ENCODE measurements at regions not wholly inside any gene's neighbourhood (a gene's known extent, or its start where the extent isn't known, plus 50 kb on each side); places are given as distances from the start of the nearest gene placed in this dataset.

DNA sequence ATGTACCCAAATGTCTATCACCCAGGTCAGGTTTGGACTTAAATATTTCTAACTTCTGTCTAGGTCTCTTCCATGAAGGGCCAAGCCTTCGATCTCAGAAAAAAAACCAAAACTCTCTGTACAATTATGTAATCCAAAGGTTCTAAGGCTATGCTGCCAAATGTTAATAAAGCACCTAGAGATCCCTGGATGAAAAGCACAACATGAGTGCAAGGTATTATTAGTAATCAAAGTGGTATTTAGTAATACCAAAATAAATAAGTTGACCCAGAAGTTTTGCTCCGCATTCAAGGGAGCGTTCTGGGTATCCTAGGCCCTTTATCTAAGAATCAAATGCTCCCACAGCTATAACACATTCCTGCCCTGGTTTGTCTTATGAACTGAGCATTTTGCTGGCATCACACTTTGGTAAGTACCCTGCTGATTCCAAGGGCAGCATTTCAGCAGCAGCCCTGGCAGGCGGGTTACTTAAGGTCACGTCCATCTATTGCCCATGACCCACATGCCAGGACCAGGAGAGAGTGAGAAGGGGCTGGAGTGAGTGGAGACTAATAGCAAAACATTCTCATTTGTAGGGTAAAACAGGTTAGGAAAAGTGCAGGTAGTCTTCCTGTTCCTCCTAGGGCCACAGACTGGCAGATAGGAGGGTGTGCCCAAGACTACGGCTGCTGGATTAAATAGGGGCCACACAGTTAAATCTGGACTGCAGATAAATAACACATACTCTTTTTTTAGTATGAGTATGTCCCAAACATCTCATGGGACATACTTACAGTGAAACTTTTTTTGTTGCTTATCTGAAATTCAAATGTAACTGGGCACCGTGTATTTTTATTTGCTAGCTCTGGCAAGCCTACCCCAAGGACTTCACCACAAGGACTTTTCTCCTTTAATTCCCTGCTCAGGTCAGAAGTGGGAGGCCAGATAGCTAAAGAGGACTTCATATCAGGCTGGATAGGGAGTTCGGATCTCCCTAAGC lies 76.0 kb upstream of the SNRK start:
- no peak for DNase-seq

DNA sequence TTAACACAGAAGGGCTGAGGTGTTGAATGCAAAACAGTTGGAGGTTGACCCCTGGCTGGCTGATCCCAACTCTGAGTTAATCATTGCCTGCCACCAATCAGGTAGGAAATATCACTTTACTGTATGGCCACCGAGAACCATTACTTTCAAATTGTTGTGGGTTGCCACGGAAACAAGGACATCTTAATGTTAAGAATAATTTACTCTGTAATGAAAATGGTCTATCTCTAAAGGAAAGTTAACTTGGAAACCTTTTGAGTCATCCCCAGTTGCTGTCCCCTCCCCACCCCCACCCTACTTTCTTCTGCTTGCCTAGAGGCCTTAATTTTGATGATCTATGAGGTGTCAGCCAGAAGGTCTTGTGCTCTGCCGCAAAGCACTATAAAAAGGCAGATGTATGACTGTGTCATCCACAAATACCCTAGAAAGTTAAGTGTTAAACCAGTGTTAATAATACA lies 78.7 kb upstream of the SNRK start:
- no peak for DNase-seq

DNA sequence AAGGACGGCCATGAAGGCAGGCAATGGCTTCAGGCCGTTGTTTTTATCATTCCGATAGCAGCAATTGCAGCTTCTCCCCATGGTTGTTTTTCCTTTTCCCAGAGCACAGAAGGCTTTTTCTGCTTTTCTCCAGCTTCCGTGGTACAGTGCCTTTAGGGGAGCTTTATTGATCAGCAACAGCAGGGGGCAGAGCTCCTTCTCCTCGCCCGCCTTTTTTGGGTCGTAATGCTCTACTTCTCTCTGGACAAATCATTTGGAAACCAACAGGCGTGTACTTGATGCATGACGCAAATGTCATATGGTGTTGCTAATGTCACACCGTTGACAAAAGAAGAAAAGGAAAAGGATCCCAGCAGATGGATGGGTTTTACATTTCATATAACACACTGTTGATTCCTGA lies 79.7 kb upstream of the SNRK start:
- no peak for DNase-seq

DNA sequence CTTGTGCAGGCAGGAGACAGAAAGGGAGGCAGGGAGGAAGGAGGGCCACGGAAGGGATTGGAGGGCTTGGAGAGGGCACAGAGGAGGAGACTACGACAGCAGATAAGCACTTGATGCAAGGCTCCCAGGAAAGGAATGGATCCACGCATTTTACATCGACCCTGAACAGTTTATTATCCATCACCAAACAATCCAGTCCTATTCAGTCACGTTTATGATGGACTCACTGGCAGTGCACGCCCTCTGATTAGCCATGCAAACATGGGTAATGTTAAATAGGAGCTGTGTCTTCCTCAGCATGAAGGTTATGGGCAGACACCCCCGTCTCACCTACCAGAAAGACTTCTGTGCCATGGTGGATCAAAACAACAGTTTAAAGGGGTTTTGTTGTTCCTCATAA lies 80.2 kb upstream of the SNRK start:
- no peak for DNase-seq

DNA sequence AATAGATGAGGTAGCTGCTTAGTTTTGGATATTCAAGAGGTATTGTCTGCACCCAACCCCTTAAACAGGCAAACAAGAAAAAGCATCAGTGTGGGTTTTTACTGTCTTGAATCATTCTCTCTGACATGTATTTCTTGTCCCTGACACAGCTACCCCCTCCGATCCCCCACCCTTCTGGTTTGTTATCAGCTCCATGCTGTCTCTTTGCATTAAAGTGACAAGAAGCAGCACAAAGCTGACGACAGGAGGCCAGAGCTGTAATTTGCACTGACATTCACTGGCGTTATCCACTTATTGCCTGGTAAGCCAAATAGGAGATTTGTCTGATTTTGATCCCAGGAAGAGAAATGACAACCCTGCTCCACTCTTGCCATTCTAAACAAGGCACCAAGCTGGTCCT lies 83.3 kb upstream of the SNRK start:
- DNase-seq: no peak

DNA sequence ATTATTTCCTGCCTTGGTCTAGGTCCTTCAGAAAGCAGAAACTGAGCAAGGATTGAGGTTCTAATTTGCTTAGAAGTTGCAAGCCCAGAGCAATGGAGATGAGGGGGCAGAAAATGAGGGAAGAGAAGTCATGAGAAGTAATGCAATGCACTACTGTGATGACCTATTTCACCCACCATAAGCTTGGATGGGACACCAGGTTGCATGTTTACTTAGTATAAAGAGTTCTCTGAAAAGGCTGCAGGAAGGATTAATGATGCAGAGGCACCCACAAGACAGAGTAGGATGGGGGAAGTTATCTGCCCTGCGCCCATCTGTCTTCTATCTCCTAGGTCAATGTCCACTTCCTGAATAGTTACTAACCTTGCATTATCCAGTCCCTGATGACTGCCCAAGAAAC lies 84.8 kb upstream of the SNRK start:
- no peak for DNase-seq

DNA sequence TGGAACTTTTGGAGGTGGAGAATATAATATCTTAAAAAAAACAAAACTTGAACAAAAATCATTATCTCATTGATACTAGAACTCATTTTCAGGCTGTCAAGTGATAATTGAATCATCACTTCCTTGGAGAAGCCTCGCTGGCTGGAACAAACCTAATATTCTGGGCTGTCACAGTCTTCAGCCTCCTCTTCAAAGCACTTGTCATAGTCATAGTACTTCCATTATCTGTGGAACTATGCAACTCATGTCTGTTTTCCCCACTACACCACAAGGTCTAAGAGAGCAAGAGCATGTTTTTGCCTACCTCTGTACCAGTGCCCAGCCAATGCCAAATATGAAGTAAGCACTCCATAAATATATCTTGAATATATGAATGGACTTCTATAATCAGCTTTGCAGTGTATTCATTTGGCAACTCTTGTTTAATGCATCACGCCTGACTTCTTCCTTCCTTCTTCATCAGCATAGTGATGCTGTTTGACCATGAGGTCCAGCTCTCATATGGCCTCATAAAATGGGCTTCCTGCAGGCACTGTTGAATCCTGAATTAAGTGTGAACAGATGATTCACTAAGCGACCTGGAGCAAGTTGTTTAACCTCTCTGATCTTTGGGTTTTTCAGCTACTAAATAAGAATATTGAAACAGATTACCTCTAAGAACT lies 86.6 kb upstream of the SNRK start:
- DNase-seq: no peak

DNA sequence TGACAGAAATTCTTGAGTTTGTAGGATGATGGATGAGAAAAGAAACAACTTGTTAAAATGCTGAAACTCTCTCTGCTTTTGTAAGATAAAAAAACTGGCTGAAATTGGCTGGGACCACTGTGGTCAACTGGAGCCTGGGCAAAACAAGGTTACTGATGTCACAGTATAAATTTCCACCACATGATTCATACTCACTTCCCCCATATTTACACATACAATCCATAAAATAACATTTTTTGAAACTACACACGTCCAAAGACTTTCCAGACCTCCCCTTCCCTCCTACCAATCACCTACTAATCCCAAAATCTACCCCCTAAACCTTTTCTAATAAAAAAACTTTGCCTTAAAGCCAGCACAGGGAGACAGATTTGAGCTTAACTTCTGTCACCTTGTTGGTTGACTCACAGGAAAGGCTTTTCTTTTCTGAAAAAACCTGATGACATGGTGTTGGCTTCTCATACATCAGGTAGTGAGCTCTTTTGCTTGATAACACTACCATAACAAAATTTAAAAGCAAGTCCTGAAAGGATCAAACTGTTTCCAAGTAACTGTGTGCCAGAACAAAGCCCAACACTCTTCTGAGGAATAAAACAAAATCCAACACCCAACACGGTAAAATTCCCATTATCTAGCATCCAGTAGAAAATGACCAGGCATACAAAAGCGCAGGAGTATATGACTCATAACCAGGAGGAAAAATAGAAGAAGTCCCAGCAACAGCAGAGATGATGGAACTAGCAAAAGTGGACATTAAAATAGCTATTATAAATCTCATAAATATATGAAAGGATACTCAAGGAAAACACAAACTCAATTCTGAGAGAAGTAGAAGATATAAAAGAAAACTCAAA lies 87.3 kb upstream of the SNRK start:
- no peak for DNase-seq

DNA sequence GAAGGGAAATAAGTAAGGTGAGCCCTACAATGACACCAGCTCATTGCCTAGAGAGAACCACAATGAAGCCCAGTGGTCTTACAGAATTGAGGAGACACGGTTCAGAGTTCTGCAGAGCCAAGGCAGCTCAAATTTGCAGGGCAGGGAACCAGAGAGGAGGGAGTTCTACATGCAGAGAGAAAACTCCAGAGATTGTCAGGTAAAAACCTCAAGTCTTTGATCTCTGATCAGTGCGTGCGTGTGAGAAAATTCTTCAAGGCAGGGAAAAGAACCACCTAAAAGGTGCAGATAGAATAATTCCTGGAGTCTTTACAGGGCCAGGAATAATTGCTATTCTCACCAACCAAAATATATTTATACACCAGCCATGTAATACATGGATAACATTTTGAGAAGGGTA lies 88.0 kb upstream of the SNRK start:
- DNase-seq: no peak

DNA sequence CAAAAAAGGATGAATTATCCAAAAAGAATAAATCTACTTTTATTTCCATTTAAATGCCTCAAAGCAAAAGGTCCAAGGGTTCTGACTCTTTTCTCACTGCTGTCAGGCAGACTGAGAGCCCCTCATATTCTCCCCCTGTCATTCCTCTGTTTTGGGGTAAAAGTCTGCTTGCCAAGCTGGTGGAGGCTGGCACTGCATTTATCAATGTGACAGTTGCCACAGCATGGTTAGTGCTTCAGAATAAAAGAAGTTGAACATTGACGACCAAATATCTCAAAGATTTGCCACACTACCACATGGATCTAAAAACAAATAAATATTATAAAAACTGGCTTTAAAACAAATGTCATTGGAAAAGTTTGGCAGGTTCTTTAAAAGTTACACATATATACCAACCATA lies 89.2 kb upstream of the SNRK start:
- no peak for DNase-seq

DNA sequence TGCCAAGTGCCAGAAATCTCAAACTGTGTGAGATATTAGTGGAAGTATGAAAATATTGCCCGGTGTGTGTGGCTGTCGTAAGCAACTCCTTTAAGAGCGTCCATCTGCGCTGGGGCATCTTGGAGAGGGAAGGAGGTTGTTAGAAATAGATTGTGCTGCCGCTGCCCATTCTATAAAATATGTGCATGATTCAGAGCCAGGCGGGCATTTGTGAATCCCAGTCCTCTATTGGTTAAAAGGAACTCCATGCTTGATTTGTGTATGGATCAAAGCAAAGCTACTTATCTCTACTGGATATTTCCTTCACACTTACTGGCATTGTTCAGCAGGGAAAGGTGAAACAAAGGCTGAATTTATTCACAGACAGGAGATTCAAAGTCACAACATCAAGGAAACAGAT lies 89.6 kb upstream of the SNRK start:
- no peak for DNase-seq

DNA sequence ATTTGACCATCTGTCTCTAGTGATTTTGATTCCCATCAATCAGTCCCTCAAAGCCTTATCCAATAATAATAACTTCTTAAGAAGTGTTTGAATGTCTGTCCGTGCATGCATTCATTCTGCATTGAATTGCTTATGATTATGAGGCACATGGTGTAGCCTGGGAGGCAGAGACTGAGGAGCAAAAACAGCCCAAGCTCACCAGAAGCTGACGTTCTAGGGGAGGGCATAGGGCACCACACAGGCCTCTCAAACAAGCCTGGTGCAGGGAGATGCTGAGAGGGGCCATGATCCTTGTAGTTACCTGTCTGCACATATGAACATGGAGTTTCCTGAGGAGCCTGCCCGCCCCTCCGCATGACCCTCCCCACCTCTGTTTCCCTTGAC lies 89.2 kb upstream of the POMGNT2 start:
- no peak for DNase-seq

DNA sequence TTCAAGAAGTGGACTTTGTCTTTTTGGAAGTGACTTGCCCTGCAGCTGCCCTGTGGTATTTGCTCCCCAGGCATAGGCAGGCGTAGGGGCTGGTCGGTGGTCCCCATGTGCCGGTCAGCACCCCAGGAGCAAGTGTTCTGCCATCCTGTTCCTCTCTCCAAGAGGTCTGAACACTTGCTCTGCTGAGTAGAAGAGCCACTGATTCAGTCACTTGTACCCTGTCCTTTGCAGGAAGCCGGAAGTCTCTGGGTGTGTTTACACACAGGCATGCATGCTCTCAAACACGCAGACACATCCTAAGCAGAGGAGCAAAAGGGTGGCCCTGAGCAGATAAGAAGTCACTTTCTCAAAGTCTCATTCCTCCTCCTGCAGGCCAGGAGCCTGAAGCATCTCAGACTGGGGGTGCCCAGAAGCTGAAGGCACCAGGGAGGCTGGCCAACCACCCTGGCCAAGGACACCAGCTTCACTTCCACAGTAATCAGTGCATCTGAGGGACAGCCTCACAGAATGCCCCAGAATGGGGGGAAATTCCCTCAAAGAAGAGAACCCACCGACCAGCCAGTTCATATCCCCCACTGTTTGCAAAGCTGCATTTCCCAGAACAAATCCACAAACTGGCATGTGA lies 88.7 kb upstream of the POMGNT2 start:
- DNase-seq: no peak

DNA sequence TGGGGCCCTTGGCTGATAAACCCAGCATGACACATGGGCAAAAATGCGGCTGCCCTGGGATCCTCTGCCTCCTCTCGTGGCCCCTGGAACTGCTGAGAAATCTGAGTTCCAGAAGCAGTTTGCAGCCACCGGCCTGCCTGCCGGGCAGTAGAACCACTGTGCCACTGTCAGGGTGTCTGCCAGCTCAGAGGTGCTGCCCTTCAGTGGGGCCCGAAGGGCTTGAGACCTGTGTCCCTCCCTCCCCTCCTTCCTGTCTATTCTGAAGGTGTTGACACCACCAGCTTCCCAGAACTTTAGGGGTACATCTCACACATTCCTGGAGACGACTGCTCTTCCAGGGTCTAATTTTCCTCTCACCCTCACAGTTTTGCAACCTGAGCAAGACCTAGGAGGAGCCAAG lies 88.2 kb upstream of the POMGNT2 start:
- no peak for DNase-seq

DNA sequence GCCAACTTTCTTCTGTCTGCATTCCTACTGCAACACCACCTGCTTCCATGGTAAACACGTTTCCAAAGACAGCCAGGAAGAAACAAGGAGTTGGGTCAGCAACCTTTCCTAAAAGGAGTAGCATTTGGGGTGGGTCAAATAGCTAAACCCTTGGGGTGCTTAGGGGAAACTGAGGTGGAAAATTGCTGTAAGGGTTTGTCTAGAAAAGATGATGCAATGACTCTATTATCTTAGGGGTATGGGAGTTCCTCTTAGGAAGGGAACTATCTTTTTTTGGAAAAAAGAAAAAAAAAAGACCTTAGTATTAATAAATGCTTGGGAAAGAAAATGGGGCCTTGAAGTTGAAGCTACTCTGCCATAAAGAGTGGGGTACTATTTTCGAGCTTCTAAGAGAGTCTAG lies 86.1 kb upstream of the POMGNT2 start:
- no peak for DNase-seq

DNA sequence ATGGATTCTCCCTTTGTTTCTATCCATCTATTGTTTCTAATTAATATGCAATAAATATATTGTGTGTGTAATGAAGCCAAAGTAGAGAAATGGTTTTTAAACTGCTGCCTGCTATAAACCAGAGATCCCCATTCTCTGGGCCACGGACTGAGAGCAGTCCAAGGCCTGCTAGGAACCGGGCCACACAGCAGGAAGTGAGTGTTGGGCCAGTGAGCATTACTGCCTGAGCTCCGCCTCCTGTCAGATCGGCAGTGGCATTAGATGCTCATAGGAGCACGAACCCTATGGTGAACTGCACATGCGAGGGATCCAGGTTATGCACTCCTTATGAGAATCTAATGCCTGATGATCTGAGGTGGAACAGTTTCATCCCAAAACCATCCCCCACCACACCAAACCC lies 85.2 kb upstream of the POMGNT2 start:
- DNase-seq: no peak

DNA sequence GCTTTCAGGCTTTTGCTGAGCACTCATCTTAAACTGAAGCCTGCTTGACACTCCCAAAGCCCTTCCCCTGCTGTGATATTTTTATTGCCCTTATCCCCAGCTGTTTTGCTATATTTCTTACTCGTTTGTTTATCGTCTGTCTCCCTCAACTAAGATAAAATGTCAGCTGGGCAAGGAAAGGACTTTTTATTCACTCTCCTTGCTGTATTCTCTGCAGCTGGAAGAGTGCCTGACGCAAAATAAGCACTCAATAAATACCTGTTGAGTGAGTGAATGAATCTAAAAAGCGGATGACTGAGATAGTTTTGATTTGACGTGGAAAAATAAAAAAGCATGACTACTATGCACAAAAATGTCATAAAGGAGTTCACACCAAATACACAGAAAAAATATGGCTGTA lies 84.8 kb upstream of the POMGNT2 start:
- no peak for DNase-seq

DNA sequence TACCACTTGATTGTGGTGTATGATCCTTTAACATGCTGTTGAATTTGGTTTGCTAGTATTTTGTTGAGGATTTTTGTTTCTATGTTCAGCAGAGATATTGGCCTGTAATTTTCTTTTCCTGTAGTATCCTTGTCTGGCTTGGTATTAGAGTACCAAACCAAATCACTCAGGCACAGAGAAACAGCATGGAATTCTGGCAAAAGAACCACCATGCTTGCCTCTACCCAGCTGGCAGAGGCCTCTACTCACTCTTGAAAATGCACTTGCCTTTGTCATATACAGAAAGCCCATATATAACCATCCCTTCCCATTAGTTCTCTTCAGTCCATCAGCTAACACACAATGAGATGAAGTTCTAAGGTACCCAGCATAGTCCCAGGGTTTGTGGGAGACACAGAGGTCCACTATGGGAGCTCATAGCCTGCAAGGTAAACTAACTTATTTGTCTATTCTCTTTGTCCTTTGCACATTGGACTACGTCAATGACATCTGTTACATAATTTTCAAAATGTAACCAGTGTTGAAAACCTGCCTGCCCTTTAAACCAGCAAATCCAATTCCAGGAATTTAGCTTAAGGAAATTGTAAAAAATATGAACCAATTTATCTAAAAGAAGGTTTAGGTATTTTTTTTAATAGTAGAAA lies 82.1 kb upstream of the POMGNT2 start:
- DNase-seq: no peak

DNA sequence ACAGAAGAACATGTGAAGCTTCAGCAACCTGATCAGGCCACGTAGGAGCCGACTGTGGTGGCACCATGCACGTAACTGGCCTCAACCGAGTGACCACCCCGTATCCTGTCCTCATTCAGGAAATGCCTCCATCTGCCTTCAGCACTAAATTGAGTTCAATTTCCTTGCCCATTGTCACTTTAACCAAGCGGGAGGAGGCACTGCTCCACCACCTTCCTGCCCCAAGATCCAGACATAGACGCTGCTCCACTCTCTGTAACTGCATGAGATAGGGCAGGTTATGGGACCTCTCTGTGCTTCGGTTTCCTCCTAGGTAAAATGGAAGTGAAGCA lies 80.1 kb upstream of the POMGNT2 start:
- no peak for DNase-seq

DNA sequence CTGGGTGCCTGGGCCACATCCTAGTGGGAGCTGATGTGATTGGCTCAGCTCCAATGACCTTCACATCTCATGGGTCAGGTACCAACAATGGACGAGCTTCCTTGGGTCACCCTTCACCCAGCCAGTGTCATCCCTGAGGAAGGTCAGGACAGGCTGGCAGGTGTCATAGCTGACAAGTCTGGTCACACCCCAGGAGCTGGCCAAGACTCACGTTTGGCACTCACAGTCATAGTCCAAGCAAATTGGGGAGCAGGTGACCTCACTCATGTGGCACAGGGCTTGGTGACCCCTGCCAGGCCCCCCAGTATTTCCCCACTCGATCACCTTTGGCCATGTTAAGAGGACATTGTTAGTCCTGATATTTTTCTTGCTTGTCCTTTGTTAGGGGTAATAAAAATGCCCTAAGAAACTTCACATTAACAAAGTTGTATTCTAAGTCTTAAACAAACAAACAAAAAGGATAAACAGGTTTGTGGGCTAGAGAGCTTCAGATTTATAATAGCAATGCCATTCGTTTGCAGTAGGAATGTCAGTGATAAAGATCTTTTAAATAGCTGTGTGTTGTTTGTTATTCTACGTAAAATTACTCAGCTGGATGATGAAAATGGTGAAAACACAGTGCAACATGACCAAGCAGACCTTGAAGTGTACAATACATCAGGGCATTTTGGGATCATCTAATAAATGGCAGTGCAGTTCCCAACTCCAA lies 79.5 kb upstream of the POMGNT2 start:
- DNase-seq: no peak

DNA sequence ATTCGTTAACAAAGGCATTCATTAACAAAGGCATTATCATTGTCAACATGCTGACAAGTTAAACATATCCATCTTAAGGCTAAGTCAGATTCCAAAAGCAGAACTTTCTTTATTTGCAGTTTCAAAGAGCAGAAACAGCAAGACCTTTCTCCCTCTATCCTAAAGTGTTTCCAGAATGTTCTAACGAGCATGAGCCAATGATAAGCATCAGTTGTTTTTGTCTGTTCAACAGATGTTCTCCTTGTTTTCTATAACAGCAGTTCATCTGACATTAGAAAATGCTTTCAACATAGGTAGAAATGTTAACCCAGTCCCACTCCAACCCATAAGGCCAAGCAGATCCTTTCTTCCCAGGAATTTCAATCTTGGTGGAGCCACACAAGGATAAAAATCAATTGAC lies 77.6 kb upstream of the POMGNT2 start:
- no peak for DNase-seq

Measured in amygdala (tissue), 56 donors.